ENCODE measurements at regions not wholly inside any gene's neighbourhood (a gene's known extent, or its start where the extent isn't known, plus 50 kb on each side); places are given as distances from the start of the nearest gene placed in this dataset.

- no peak for DNase-seq
Observed at GRCh38 chr19:30153326-30154210, 211.5 kb downstream of the URI1 start.

- no peak for DNase-seq
Observed at GRCh38 chr19:30154410-30154809, 212.4 kb downstream of the URI1 start.

GRCh38 chr19:30155381-30156200, 213.6 kb downstream of the URI1 start:
- DNase-seq: no peak

GRCh38 chr19:30156646-30157045, 214.6 kb downstream of the URI1 start:
- no peak for DNase-seq

GRCh38 chr19:30158067-30158892, 213.9 kb upstream of the ZNF536 start:
- no peak for DNase-seq

GRCh38 chr19:30158893-30159245, 213.3 kb upstream of the ZNF536 start:
- DNase-seq: no peak

- no peak for DNase-seq
Observed at GRCh38 chr19:30159636-30160035, 212.5 kb upstream of the ZNF536 start.

- DNase-seq: no peak
Observed at GRCh38 chr19:30160426-30160825, 211.8 kb upstream of the ZNF536 start.

GRCh38 chr19:30161021-30161655, 211.0 kb upstream of the ZNF536 start:
- no peak for DNase-seq

- DNase-seq: no peak
Observed at GRCh38 chr19:30161770-30162169, 210.4 kb upstream of the ZNF536 start.

- no peak for DNase-seq
Observed at GRCh38 chr19:30162718-30163117, 209.5 kb upstream of the ZNF536 start.

GRCh38 chr19:30163663-30164062, 208.5 kb upstream of the ZNF536 start:
- no peak for DNase-seq

- no peak for DNase-seq
Observed at GRCh38 chr19:30165228-30165813, 206.9 kb upstream of the ZNF536 start.

GRCh38 chr19:30167206-30167868, 204.8 kb upstream of the ZNF536 start:
- DNase-seq: no peak

- no peak for DNase-seq
Observed at GRCh38 chr19:30167976-30168635, 204.1 kb upstream of the ZNF536 start.

GRCh38 chr19:30168760-30169159, 203.4 kb upstream of the ZNF536 start:
- DNase-seq: no peak

GRCh38 chr19:30169196-30169900, 202.8 kb upstream of the ZNF536 start:
- DNase-seq: no peak

GRCh38 chr19:30170081-30170480, 202.1 kb upstream of the ZNF536 start:
- DNase-seq: no peak

- DNase-seq: no peak
Observed at GRCh38 chr19:30170495-30171137, 201.6 kb upstream of the ZNF536 start.

All from right kidney (tissue), 1 donor.